Epidermal melanocyte (primary cell): ENCODE measurements at regions not wholly inside any gene's neighbourhood (a gene's known extent, or its start where the extent isn't known, plus 50 kb on each side); places are given as distances from the start of the nearest gene placed in this dataset.

ENCODE experiments used
- DNase-seq: peaks from one replicate; pipeline ENCODE4 v3.0.0; 2011; ENCODE audit warnings: low spot score; ENCODE audit not compliant: insufficient read length

- no peak for DNase-seq
Observed at GRCh38 chr5:125370461-125371205, 624.2 kb upstream of the ZNF608 start.

DNA sequence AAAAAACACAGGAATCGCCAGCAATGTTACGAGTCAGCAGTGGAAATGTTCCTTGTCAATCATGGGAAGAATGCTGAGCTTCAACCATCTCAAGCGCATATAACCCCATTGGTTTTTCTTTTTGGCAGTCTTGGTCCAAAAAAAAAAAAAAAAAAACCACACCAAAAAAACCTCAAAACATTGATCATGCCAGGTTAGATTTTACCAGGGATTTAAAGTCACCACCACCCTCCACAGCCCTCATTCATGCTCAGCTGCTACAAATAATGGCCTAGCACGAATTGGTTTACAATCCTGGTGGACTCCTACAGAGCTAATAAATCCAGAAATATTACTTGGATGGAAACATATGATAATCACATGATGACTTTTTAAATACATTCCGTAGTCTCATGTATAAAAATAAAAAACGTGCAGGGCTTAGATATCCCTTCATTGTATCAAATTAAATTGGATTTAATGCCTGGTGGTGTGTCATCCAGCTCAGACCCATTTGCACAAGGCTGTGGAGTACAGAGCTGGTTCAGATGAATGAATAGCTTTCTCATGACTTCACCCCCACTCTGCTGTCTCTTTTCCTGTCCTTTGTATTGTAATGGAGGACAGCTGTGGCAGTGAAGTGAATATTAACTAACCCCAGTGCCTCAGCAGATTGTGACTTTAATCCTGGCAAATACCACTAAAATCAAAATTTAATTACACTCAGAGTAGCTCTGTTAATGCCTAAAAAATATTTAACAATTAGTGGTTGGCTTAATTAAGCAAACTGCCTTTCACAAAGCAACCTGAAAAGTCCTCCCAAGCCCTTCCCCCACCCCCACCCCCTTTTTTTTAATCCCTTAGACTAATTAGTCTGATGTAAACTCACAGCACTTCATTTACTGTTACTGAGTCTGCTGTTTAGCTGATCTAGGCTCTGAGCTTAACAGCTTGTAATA, 626.5 kb upstream of the ZNF608 start:
- peak; percentile 37 for DNase-seq

- no peak for DNase-seq
Observed at GRCh38 chr5:125375143-125375542, 628.7 kb upstream of the ZNF608 start.

GRCh38 chr5:125376059-125376641, 629.7 kb upstream of the ZNF608 start:
- no peak for DNase-seq

DNA sequence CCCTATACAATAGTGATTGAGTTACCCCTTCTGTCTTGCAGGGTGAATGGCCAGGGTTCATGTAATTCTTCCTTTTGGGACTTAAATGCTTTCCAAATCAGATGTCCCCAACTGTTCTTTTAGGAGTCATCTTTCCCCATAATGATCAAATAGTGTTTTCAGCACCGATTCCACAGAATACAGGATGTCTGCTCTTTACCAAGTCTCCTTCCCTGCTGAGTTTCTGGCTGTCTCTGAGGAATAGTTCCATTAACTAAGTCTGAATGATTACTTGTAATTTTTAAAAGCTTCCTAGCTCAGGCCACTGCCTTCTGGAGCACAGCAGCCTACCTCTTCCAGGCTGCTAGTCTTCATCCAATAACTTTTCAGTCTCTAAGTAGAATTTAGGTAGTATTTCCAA, 630.7 kb upstream of the ZNF608 start:
- no peak for DNase-seq

DNA sequence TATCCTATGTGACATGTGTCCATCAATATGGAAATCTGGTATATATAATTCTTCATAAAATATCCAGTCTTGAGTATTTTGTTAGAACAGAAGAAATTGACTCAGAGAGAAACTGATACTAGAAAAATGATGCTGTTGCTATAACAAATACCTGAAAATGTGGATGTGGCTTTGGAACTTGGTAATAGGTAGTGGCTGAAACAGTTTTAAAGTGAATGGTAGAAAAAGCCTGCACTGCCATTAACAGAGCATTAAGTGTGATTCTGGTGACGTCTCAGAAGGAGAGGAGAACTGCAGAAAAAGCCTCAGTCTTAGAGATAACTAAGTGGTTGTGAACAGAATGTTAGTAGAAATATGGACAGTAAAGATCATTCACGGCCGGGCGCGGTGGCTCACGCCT, 634.9 kb upstream of the ZNF608 start:
- DNase-seq: no peak

DNA sequence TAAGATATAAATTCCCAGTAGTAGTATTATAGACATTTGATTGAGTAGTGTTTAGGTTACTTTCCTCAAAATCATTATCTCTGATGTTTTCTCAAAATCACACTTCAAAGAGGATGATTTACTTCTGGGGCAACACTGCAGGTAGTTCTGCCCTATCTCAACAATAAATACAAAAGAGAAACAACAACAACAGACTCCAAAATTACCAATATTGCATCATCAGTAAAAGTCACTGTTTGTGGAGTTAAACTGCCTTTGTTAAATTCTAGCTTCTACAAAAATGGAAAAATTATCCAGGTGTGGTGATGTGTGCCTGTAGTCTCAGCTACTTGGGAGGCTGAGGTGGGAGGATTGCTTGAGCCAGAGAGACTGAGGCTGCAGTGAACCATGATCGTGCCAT, 637.6 kb upstream of the ZNF608 start:
- DNase-seq: no peak

DNA sequence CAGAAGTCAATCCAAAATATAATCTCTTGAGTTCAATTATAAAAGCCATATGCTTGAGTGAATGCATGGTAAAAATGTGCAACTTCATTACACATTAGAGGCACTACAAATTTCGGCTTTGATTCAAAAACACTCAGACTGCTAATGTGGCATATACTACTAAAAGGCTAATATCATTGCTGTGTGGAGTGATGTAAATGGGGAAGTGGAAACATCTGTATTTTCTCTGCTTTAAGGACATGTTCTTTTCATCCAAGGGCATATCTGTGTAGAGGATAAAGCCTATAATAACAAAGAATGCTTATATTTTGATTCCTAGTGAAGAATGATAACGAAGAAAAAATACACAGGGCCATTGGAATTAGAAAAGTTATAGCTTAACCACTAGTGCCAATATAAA, 643.9 kb upstream of the ZNF608 start:
- DNase-seq: no peak

- no peak for DNase-seq
Observed at GRCh38 chr5:125393221-125393815, 646.9 kb upstream of the ZNF608 start.

- no peak for DNase-seq
Observed at GRCh38 chr5:125394661-125395280, 648.3 kb upstream of the ZNF608 start.

DNA sequence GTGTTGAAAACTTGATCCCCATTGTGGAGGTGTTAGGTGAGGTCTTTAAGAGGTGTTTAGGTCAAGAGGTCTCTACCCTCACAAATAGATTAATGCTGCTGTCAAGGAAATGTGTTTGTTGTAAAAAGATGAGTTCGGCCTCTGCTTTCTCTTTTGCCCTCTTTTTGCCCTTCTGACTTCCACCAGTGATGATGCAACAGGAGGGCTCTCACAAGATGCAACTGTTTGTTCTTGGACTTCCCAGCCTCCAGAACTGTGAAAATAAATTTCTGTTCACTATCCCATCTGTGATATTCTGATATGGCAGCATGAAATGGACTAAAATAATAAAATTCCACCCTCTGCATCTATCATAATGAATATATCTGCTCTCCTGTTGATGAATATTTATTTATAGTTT, 650.0 kb upstream of the ZNF608 start:
- no peak for DNase-seq

DNA sequence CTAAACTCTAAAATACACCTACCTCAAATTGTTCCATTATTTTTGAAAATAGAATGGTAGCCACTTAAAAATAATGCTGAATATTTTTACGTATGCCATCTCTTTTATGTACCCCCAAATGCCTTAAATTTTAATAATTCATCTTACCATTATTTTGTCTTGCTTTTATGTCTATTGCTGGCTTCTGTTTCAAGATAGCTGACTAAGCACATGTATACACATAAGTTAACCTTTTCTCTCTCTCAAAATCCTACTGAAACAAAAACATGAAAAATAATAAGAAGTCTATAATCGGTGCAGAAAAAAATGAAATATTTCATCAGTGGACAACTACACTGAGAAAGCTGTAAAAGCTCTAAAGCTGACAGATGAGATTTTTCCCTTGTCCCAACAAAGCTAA, 652.0 kb upstream of the ZNF608 start:
- DNase-seq: no peak

GRCh38 chr5:125399885-125400284, 653.4 kb upstream of the ZNF608 start:
- DNase-seq: no peak

- no peak for DNase-seq
Observed at GRCh38 chr5:125401724-125402622, 655.5 kb upstream of the ZNF608 start.

GRCh38 chr5:125402787-125403186, 656.3 kb upstream of the ZNF608 start:
- DNase-seq: no peak

DNA sequence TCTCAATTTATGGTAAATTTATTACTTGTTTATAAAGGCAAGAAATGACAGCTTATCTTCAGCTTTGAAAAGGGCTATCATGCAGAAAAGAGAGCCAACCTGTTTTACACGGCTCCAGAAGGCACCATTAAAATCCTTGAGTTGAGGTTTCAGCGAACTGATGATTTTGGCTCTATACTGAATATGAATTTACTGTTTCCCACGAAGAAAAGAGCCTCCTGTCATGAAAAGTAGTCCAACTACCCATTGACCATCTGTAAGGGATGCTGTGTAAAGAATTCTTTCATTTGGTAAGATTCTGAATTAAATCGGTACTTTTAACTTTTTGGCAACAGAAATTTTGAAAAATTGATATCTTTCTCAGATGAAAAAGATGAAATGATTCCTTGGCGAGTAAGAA, 657.6 kb upstream of the ZNF608 start:
- DNase-seq: no peak

DNA sequence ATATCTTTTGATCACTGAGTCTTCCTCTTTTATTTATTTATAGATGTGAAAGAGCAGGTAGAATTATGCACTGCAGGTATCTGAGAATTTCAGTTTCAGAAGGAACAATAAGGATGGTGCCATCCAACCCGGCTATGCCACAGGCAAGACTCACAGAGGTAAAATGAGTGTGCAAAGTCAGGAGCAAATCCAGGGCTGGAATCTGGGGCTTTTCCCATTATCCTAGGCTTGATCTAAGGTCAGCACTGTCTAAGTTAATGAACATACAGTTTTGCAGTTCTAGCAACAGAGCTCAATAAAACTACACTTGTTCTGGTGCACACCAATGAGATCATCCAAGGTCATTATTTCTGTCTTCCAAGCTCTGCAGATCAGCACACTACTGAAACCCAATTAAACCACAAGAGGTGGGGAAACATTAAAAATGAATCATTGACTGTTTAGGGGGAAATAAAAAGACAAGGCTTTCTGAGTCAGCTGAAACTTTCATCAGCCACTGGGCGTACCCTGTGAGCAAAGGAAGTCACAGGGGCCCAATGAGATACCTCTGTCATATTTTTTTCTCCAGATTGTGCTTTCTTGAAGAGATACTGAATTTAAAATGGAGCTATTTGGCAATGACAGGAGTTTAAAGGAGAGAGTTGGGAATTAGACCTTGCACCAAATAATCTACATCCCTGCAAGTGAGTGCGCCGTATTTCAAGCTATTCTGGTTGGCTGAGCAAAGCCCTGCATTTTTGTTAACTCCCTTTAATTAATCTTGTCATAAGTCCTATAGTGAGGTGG, 662.2 kb upstream of the ZNF608 start:
- DNase-seq: no peak

DNA sequence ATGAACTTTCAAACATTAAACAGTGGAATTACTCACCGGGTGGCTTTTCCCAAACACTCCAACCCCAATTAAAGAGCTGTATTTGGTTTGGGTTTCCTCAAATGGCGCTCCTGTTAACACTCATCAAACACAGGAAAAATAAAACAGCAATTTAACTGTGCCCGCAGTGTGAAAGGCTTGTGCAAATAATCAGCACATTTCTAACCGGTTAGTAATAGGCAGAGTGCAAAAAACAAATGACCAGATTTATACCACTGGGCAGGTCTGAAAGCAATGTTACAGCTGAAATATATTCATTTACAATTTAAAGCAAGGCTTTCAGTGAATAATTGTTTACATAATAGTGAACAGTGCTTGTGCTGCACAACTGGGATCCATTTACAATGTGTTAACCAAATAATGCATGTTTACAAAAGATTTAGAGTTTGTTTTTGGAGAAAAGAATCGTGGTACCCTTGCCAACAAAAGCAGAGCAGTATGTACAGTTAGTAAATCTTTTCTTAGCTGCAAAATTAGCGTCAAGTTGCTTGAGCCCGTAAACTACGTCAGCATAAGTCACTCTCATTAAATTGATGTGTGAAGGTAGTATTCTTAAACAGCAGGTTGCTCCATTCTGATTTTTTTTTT, 662.9 kb upstream of the ZNF608 start:
- DNase-seq: no peak

DNA sequence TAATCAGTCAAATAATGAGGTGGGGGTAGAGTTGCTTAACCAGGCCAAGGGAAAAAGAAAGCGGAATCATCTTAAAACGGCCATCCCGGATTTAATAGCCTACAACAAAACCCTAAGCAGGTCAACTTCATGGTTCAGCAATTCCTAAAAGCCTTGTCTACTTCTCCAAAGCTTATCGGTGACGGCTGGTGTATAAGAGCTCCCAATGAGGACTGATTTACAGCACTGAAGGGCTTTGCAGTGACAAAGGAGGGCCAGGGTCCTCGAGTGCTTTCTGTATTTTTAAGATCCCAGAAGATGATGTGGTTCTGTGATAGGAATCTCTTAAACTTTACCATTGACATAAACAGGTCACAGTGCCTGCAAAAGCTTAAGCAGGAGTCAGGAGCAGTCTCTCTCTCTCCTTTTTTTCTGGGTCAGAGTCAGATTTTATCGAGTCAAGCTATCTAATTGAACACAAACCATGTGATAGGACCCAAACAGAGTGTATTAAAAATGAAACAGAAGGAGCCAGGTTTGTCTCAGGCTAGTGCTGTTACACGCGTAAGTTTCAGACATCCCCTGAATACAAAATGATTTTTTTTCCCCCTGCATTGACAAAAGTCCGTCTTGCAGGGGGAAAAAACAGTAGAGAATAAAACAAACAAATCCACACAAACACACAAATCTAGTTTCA, 663.6 kb upstream of the ZNF608 start:
- DNase-seq: no peak
